HEK293T (cell line): ENCODE measurements at regions not wholly inside any gene's neighbourhood (a gene's known extent, or its start where the extent isn't known, plus 50 kb on each side); places are given as distances from the start of the nearest gene placed in this dataset.

ENCODE experiments used
- CTCF ChIA-PET: fragments of 350-600 bp; formaldehyde crosslinking; extraction: SDS; loops from one replicate; lab custom pipeline; 2021; ENCODE audit warnings: antibody characterized with exemption, inconsistent platforms; lab: Yijun Ruan, JAX
- POLR2A ChIA-PET: fragments of 350-600 bp; formaldehyde crosslinking; extraction: SDS; loops from one replicate; lab custom pipeline; 2020; ENCODE audit warnings: antibody characterized with exemption, inconsistent platforms; lab: Yijun Ruan, JAX
- DNase-seq: peaks from one replicate; pipeline ENCODE4 v3.0.0; 2012; ENCODE audit warnings: mixed read lengths; ENCODE audit errors: extremely low spot score
- ARNT ChIP-seq: fragments of 450-650 bp; IDR thresholded peaks from 2 replicates; pipeline ENCODE4 v1.6.1; 2017; ENCODE audit warnings: mild to moderate bottlenecking
- BHLHE40 ChIP-seq: fragments of 450-650 bp; IDR thresholded peaks from 2 replicates; pipeline ENCODE4 v1.6.1; 2016; ENCODE audit warnings: mild to moderate bottlenecking, moderate library complexity, borderline replicate concordance
- CTBP1 ChIP-seq: fragments of 450-650 bp; IDR thresholded peaks from 2 replicates; pipeline ENCODE4 v1.6.1; 2016; ENCODE audit warnings: borderline replicate concordance
- ELF4 ChIP-seq: fragments of 450-650 bp; IDR thresholded peaks from 2 replicates; pipeline ENCODE4 v1.6.1; 2017; ENCODE audit warnings: antibody characterized with exemption
- FOXA1 ChIP-seq: fragments of 450-650 bp; IDR thresholded peaks from 2 replicates; pipeline ENCODE4 v1.6.1; 2016; ENCODE audit warnings: mild to moderate bottlenecking
- FOXK2 ChIP-seq: fragments of 450-650 bp; IDR thresholded peaks from 2 replicates; pipeline ENCODE4 v1.6.1; 2016; ENCODE audit warnings: mild to moderate bottlenecking
- FOXM1 ChIP-seq: fragments of 450-650 bp; IDR thresholded peaks from 2 replicates; pipeline ENCODE4 v1.6.1; 2017; ENCODE audit warnings: mild to moderate bottlenecking, borderline replicate concordance
- HDGF ChIP-seq: fragments of 450-650 bp; IDR thresholded peaks from 2 replicates; pipeline ENCODE4 v1.6.1; 2017; ENCODE audit warnings: antibody characterized with exemption, borderline replicate concordance
- L3MBTL2 ChIP-seq: fragments of 450-650 bp; conservative IDR thresholded peaks from 2 replicates; pipeline ENCODE4 v1.6.1; 2016; ENCODE audit warnings: mild to moderate bottlenecking
- LEF1 ChIP-seq: fragments of 450-650 bp; IDR thresholded peaks from 2 replicates; pipeline ENCODE4 v1.6.1; 2017; ENCODE audit warnings: mild to moderate bottlenecking, borderline replicate concordance
- NFRKB ChIP-seq: fragments of 450-650 bp; IDR thresholded peaks from 2 replicates; pipeline ENCODE4 v1.6.1; 2016; ENCODE audit warnings: mild to moderate bottlenecking, moderate library complexity
- SP1 ChIP-seq: fragments of 450-650 bp; IDR thresholded peaks from 2 replicates; pipeline ENCODE4 v1.6.1; 2017
- SUZ12 ChIP-seq: fragments of 450-650 bp; IDR thresholded peaks from 2 replicates; pipeline ENCODE4 v1.6.1; 2016; ENCODE audit warnings: mild to moderate bottlenecking
- TARDBP ChIP-seq: fragments of 450-650 bp; IDR thresholded peaks from 2 replicates; pipeline ENCODE4 v1.6.1; 2016
- ZNF384 ChIP-seq: fragments of 450-650 bp; IDR thresholded peaks from 2 replicates; pipeline ENCODE4 v1.6.1; 2016
- TF ChIP-seq, protein P1 (sequence below): fragments of 450-650 bp; IDR thresholded peaks from 2 replicates; pipeline ENCODE4 v1.6.1; 2016

DNA sequence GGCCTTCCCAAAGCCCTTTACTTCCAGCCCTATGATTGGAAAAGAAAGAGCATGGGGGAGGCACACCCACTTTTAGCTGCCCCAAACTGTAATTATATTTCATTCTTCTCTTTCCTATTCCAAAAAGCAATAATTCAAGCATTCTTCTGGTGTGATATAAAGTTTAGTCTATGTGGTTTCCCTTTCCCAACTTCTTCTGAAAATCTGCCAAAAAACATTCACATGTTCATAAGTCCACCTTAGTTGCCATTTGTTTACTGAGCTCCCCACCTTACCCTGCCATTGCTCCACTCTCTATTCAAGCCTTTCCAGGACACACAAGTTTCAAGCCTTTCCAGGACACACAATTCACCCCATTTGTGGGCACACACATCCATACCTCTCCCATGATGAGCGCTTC lies 111.6 kb upstream of the BMAL1 start:
- CTCF ChIA-PET, result interaction anchor here (0.7 kb wide), 1 partner anchor 202 kb away, joined by 3 read pairs; no protein-coding TSS in a partner anchor

DNA sequence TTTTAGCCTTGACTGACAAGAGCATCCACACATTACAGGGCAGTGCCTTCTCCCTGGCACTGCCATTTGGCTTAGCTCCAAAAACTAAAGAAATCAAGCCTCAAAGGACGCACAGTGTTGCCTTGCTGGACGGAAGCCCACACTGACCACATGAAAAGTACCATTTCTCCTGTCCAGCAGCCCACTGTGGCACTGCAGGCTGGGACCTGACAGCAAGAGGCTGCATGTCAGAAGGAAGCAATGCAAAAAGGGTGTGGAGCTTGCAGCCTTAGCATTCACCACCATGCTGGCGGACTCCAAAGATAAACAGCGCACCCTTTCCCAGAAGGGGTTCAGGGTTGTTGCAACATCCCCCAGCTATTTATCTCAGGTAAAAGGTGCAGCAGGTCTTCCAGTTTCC lies 109.3 kb upstream of the BMAL1 start:
- CTCF ChIA-PET, result no interaction called here
- no peak for TF ChIP-seq L3MBTL2
- no peak for TF ChIP-seq TARDBP
- no peak for TF ChIP-seq NFRKB
- TF ChIP-seq, protein P1, sequence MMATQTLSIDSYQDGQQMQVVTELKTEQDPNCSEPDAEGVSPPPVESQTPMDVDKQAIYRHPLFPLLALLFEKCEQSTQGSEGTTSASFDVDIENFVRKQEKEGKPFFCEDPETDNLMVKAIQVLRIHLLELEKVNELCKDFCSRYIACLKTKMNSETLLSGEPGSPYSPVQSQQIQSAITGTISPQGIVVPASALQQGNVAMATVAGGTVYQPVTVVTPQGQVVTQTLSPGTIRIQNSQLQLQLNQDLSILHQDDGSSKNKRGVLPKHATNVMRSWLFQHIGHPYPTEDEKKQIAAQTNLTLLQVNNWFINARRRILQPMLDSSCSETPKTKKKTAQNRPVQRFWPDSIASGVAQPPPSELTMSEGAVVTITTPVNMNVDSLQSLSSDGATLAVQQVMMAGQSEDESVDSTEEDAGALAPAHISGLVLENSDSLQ, result no peak
- no peak for TF ChIP-seq ZNF384
- TF ChIP-seq FOXK2, result no peak
- no peak for TF ChIP-seq HDGF
- no peak for TF ChIP-seq SUZ12
- POLR2A ChIA-PET, result no interaction called here
- DNase-seq, result no peak

More for the DNA sequence above, 111.6 kb upstream of the BMAL1 start:
- POLR2A ChIA-PET, result no interaction called here
- no peak for TF ChIP-seq TARDBP
- TF ChIP-seq SUZ12, result no peak
- TF ChIP-seq CTBP1, result no peak
- no peak for TF ChIP-seq LEF1
- TF ChIP-seq L3MBTL2, result no peak
- no peak for TF ChIP-seq NFRKB
- no peak for DNase-seq

DNA sequence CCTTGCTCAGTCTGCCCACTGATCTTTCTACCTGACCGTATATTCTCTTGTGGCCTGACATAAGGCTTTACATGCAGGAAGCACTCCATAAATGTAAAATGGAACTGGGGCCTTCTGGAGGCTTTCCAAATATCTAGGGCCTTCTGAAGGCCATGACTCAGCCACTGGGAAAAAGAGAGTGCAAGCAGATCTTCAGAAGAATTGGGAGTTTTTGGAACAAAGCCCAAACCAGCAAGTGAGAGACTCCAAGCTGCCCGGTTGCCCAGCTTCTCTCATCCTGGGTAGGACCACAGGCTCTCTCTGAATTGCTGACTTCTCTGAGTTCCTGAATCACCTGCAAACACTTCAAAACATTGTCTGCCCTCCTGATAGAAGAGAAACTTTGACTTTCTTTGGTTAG lies 107.9 kb upstream of the BMAL1 start:
- ChIA-PET CTCF (no interaction called here), POLR2A (no interaction called here)
- DNase-seq, result no peak
- no peak for TF ChIP-seq ARNT
- TF ChIP-seq LEF1, result no peak
- TF ChIP-seq BHLHE40, result no peak
- TF ChIP-seq FOXM1, result no peak
- TF ChIP-seq ZNF384, result no peak
- no peak for TF ChIP-seq FOXA1
- no peak for TF ChIP-seq NFRKB
- TF ChIP-seq SUZ12, result no peak
- no peak for TF ChIP-seq FOXK2

DNA sequence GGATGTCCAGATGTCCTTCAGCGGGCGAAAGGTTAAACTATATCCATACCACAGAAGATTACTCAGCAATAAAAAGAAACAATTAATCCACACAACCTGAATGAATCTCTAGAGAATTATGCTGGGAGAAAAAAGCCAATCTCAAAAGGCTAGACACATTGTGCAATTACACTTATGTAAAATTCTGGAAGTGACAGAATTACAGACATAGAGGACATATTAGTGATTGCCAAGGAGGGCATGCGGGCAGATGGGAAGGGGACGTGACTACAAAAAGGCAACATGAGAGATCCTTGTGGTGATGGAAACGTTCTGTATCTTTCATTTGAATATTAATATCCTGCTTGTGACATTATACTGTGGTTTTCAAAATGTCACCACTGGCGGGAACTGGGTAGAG lies 103.5 kb upstream of the BMAL1 start:
- CTCF ChIA-PET, result no interaction called here
- POLR2A ChIA-PET, result no interaction called here
- DNase-seq, result no peak
- TF ChIP-seq ELF4, result no peak
- no peak for TF ChIP-seq HDGF
- no peak for TF ChIP-seq FOXK2
- TF ChIP-seq CTBP1, result no peak
- no peak for TF ChIP-seq NFRKB
- TF ChIP-seq ZNF384, result no peak
- TF ChIP-seq, protein P1, result no peak
- TF ChIP-seq LEF1, result no peak

DNA sequence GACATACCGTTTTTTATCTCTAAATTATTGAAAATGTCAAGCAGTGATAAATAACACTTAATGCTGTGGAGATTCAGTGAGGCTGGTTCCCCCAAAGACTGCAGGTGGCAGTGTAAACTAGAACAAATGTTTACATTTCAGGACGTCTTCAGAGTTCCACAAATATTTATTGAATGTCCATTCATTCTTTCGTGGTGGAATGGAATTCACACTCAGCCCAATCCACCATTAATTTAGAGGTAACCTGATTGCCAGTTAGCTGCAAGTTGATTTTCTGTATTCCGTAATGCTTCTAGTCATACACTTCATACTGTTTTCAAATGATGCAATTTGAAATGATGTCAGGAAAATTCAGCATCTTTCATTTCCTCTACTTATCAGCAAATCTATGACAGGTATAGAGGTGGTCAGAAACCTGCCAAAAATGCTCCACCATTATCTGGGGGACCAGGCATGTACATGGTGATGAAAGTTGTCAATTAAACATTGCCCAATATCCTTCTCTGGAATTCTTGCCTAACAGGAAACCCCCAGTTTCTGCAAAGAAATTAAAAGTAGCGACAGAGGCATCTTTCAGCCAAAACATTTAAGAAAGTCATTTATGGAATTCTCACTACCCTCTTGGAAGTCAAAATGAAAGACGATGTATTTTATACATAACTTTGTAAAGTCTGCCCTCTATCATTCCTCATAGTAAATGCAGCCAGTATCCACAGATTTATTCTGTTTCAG lies 94.3 kb upstream of the BMAL1 start:
- ChIA-PET POLR2A (no interaction called here), CTCF (interaction anchor here (0.6 to 1.4 kb wide), 4 partner anchors 53 to 269 kb away, joined by 3 to 10 read pairs (median 4); no protein-coding TSS in a partner anchor)
- TF ChIP-seq ELF4 (no peak), SUZ12 (no peak), FOXM1 (no peak), L3MBTL2 (no peak), LEF1 (no peak), HDGF (no peak), SP1 (no peak), NFRKB (no peak), ZNF384 (no peak), TARDBP (no peak), FOXK2 (no peak), FOXA1 (no peak), BHLHE40 (no peak), CTBP1 (no peak), ARNT (no peak)
- TF ChIP-seq, protein P1, result no peak
- peak; percentile 15 for DNase-seq

DNA sequence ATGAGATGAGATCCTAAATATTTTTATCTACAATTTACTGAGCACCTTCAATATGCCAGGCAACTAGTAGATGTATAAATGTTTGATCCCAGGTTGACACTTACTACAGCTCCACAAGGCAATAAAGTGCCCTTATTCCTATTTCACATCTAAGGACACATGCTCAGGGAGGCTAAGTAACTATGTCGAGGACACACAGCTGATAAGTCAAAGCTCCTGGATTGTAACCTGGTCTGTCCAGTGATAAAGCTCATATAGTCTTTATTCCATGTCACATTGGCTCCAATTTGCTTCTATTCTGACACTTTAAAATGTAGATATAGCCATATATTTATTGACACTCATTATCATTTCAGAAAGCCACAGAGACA lies 93.8 kb upstream of the BMAL1 start:
- DNase-seq, result no peak
- no peak for TF ChIP-seq FOXM1
- no peak for TF ChIP-seq FOXA1
- TF ChIP-seq FOXK2, result no peak
- TF ChIP-seq ARNT, result no peak
- no peak for TF ChIP-seq BHLHE40
- TF ChIP-seq SUZ12, result no peak
- no peak for TF ChIP-seq CTBP1
- no peak for TF ChIP-seq ZNF384
- no peak for TF ChIP-seq TARDBP
- TF ChIP-seq HDGF, result no peak
- TF ChIP-seq SP1, result no peak
- TF ChIP-seq NFRKB, result no peak
- TF ChIP-seq, protein P1, result no peak
- TF ChIP-seq ELF4, result no peak
- no peak for TF ChIP-seq LEF1
- TF ChIP-seq L3MBTL2, result no peak
- CTCF ChIA-PET, result interaction anchor here (0.6 to 1.4 kb wide), 3 partner anchors 211 to 270 kb away, joined by 3 to 10 read pairs (median 4); no protein-coding TSS in a partner anchor
- POLR2A ChIA-PET, result no interaction called here
